Omental fat pad (tissue), 3 donors: ENCODE measurements at regions not wholly inside any gene's neighbourhood (a gene's known extent, or its start where the extent isn't known, plus 50 kb on each side); places are given as distances from the start of the nearest gene placed in this dataset.

Experiments used
- ATAC-seq: fragments of 150-250 bp; one replicate; pipeline ENCODE4 v1.9.1; 2016; ENCODE audit warnings: mild to moderate bottlenecking, moderate library complexity; ENCODE audit not compliant: low FRiP score
- DNase-seq: peaks from one replicate; pipeline ENCODE4 v3.0.0-alpha.2; 2019; ENCODE audit warnings: low spot score
- TF ChIP-seq, protein P1 (sequence below), 3 donors: fragments of 450-650 bp; IDR thresholded peaks; one replicate each; pipeline ENCODE4 v1.5.1; 2016 to 2017; ENCODE audit warnings: antibody characterized with exemption in 3 of 3, mild to moderate bottlenecking in 3 of 3, moderate library complexity in 2 of 3

DNA sequence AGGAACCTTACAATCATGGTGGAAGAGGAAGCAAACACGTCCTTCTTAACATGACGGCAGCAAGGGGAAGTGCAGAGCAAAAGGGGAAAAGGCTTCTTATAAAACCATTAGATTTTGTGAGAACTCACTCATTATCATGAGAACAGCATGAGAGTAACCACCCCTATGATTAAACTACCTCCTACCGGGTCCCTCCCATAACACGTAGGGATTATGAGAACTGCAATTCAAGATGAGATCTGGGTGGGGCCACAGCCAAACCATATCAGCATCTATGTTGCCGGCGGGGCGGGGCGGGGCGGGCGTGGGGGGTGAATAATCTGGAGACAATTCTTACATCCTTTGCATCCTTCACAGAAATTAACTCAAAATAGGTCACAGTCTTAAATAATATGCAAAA lies 58.8 kb upstream of the GFPT2 start:
- ATAC-seq, result no peak
- TF ChIP-seq, protein P1, sequence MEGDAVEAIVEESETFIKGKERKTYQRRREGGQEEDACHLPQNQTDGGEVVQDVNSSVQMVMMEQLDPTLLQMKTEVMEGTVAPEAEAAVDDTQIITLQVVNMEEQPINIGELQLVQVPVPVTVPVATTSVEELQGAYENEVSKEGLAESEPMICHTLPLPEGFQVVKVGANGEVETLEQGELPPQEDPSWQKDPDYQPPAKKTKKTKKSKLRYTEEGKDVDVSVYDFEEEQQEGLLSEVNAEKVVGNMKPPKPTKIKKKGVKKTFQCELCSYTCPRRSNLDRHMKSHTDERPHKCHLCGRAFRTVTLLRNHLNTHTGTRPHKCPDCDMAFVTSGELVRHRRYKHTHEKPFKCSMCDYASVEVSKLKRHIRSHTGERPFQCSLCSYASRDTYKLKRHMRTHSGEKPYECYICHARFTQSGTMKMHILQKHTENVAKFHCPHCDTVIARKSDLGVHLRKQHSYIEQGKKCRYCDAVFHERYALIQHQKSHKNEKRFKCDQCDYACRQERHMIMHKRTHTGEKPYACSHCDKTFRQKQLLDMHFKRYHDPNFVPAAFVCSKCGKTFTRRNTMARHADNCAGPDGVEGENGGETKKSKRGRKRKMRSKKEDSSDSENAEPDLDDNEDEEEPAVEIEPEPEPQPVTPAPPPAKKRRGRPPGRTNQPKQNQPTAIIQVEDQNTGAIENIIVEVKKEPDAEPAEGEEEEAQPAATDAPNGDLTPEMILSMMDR (IDR thresholded peaks at IDR 0.05), result no peak
- DNase-seq, result no peak

- no peak for DNase-seq
- no peak for ATAC-seq
- TF ChIP-seq, protein P1 (IDR thresholded peaks at IDR 0.05), result no peak
Observed at GRCh38 chr5:180414176-180414575, 61.0 kb upstream of the GFPT2 start.

GRCh38 chr5:180421672-180422071 lies 68.5 kb upstream of the GFPT2 start:
- TF ChIP-seq, protein P1 (IDR thresholded peaks at IDR 0.05), result no peak
- DNase-seq (no peak), ATAC-seq (no peak)

- DNase-seq, result no peak
- TF ChIP-seq, protein P1 (IDR thresholded peaks at IDR 0.05), result no peak
- no peak for ATAC-seq
Observed at GRCh38 chr5:180423133-180423532, 70.0 kb upstream of the GFPT2 start.

DNA sequence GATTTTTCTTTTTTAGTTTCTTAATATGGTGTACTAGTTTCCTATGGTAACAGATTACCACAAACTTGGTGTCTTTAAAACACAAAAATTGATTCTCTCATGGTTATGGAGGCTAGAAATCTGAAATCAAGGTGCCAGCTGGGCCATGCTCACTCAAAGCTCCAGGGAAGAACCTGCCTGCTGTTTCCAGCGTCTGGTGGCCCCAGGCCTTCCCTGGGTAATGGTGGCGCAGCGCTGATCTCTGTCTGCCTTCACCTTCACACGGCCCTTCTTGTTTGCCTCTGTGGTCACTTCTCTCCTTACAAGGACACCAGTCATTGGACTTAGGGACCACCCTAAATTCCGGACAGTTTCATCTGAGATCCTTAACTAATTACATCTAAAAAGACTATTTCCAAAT lies 70.5 kb upstream of the GFPT2 start:
- DNase-seq (no peak), ATAC-seq (no peak)
- TF ChIP-seq, protein P1 (IDR thresholded peaks at IDR 0.05), result no peak

DNA sequence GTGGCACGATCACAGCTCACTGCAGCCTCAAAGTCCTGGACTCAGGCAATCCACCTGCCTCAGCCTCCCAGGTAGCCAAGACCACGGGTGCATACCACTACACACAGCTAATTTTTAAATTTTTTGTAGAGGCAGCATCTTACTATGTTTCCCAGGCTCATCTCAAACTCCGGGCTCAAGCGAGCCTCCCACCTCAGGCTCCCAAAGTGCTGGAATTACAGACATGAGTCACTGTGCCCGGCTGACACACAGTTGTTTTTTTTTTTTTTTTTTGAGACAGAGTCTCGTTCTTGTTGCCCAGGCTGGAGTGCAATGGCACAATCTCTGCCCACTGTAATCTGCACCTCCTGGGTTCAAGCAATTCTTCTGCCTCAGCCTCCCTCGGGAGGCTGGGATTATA lies 70.1 kb upstream of the CNOT6 start:
- DNase-seq, result no peak
- TF ChIP-seq, protein P1 (IDR thresholded peaks at IDR 0.05), result no peak
- ATAC-seq, result no peak

GRCh38 chr5:180428598-180428997 lies 65.6 kb upstream of the CNOT6 start:
- DNase-seq (no peak), ATAC-seq (no peak)
- TF ChIP-seq, protein P1 (IDR thresholded peaks at IDR 0.05), result no peak
